RWPE1 (cell line): ENCODE measurements at regions not wholly inside any gene's neighbourhood (a gene's known extent, or its start where the extent isn't known, plus 50 kb on each side); places are given as distances from the start of the nearest gene placed in this dataset.
"Not testable (repeated sequence)": the region's sequence is repeated elsewhere in the genome, so short reads cannot be mapped to it uniquely, and the experiment has no call there.

Experiments
- CTCF ChIA-PET: fragments of 350-600 bp; sonication (Branson Sonifier 250); formaldehyde crosslinking; extraction: SDS; loops from one replicate; lab custom pipeline; 2021; lab: Yijun Ruan, JAX
- POLR2A ChIA-PET: fragments of 400-600 bp; formaldehyde crosslinking; extraction: SDS; loops from one replicate; lab custom pipeline; 2020; ENCODE audit warnings: antibody characterized with exemption; ENCODE audit not compliant: low non-redundant PET; lab: Yijun Ruan, JAX
- DNase-seq: peaks from one replicate; pipeline ENCODE4 v3.0.0; 2012; ENCODE audit warnings: low spot score
- H3K27ac ChIP-seq: fragments of 450-650 bp; 2 replicates; pipeline ENCODE4 v1.5.1; 2017
- TF ChIP-seq, protein P1 (sequence below): fragments of 450-650 bp; conservative IDR thresholded peaks from 2 replicates; pipeline ENCODE4 v1.5.1; 2017; ENCODE audit warnings: low read depth, mild to moderate bottlenecking

- no peak for DNase-seq
- CTCF ChIA-PET = interaction anchor here (0.6 kb wide), 1 partner anchor 796 kb away, joined by 3 read pairs; no protein-coding TSS in a partner anchor
- POLR2A ChIA-PET = no interaction called here
- no peak overlapping the region for H3K27ac ChIP-seq
- TF ChIP-seq, protein P1, sequence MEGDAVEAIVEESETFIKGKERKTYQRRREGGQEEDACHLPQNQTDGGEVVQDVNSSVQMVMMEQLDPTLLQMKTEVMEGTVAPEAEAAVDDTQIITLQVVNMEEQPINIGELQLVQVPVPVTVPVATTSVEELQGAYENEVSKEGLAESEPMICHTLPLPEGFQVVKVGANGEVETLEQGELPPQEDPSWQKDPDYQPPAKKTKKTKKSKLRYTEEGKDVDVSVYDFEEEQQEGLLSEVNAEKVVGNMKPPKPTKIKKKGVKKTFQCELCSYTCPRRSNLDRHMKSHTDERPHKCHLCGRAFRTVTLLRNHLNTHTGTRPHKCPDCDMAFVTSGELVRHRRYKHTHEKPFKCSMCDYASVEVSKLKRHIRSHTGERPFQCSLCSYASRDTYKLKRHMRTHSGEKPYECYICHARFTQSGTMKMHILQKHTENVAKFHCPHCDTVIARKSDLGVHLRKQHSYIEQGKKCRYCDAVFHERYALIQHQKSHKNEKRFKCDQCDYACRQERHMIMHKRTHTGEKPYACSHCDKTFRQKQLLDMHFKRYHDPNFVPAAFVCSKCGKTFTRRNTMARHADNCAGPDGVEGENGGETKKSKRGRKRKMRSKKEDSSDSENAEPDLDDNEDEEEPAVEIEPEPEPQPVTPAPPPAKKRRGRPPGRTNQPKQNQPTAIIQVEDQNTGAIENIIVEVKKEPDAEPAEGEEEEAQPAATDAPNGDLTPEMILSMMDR = no peak
Observed at GRCh38 chr5:158050421-158050820, 191.5 kb upstream of the CLINT1 start.

DNA sequence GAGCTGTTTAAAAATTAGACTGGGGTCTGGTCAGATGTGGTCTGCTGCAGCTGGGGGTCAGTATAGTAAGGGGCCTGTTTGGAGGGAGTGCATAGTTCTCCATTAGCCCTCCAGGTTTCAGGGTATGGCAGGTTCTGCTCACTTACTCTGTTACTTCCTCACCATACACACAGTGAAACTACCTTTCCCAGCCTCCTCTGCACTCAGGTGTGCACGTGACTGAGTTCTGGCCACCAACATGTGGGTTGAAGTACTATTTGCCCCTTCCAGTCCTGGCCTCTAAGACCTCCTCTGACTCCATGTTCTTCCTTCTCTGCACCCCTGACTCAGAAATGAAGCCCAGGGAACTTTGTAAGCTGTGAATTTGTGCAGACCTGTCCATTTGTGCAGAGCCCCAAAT is 190.5 kb upstream of the CLINT1 start:
- ChIA-PET CTCF (interaction anchor here (0.7 kb wide), 2 partner anchors 381 to 463 kb away, joined by 3 to 4 read pairs; no protein-coding TSS in a partner anchor), POLR2A (no interaction called here)
- H3K27ac ChIP-seq = no peak overlapping the region

GRCh38 chr5:158045696-158046095 is 186.8 kb upstream of the CLINT1 start:
- ChIA-PET POLR2A (no interaction called here), CTCF (interaction anchor here (0.9 to 1.0 kb wide), 2 partner anchors 19 to 79 kb away, joined by 3 read pairs; no protein-coding TSS in a partner anchor)
- TF ChIP-seq, protein P1 = no peak
- no peak for DNase-seq
- no peak overlapping the region for H3K27ac ChIP-seq

More for the DNA sequence above, 190.5 kb upstream of the CLINT1 start:
- DNase-seq = no peak
- TF ChIP-seq, protein P1 = no peak

DNA sequence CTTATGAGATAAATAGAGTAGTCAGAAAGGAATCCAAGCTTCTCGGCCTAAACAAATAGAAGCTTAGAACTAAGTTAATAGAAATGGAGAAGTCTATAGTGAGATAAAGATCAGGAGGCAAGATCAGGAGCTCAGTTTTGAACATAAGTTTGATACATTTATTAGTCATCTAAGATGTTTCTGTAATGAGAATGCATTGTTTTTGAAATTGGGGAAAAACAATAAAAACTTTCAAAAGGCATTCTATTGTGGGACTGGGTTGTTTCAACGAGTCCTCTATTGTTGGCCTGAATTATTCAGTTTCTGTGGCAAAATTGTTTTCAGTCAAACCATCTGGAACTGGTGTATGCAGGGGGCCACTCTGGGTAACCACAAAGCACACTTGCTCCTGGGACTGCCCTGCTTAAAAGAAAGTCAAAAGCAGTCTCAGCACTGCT is 181.0 kb upstream of the CLINT1 start:
- ChIA-PET CTCF (no interaction called here), POLR2A (no interaction called here)
- TF ChIP-seq, protein P1 = no peak
- DNase-seq = no peak
- H3K27ac ChIP-seq = no peak overlapping the region

GRCh38 chr5:158039441-158039840 is 180.5 kb upstream of the CLINT1 start:
- POLR2A ChIA-PET = no interaction called here
- CTCF ChIA-PET = no interaction called here
- no peak for DNase-seq
- no peak overlapping the region for H3K27ac ChIP-seq
- TF ChIP-seq, protein P1 = no peak

GRCh38 chr5:158036983-158037595 is 178.1 kb upstream of the CLINT1 start:
- DNase-seq, CTCF ChIA-PET, POLR2A ChIA-PET: not testable (repeated sequence)

DNA sequence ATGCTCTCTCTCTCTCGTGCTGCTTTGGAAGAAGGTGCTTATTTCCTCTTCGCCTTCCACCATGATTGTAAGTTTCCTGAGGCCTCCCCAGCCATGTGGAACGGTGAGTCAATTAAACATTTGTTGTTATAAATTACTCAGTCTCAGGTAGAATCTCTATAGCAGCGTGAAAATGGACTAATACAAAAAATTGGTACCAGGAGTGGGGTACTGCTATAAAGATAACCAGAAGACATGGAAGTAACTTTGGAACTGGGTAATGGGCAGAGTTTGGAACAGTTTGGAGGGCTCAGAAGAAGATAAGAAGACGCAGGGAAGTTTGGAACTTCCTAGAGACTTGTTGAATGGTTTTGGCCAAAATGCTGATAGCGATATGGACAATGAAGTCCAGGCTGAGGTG is 175.6 kb upstream of the CLINT1 start:
- DNase-seq, CTCF ChIA-PET, H3K27ac ChIP-seq, POLR2A ChIA-PET: not testable (repeated sequence)

More at GRCh38 chr5:158036983-158037595, 178.1 kb upstream of the CLINT1 start:
- H3K27ac ChIP-seq = not testable (repeated sequence)
